Sigmoid colon (tissue), 6 donors: ENCODE measurements at regions not wholly inside any gene's neighbourhood (a gene's known extent, or its start where the extent isn't known, plus 50 kb on each side); places are given as distances from the start of the nearest gene placed in this dataset.
"Not testable (repeated sequence)": the region's sequence is repeated elsewhere in the genome, so short reads cannot be mapped to it uniquely, and the experiment has no call there.

Experiments used
- DNase-seq: peaks from one replicate; pipeline ENCODE4 v3.0.0-alpha.2; 2019
- H3K27ac ChIP-seq, 4 donors: fragments of 200-600 bp; sonication (generic); one replicate each; pipeline ENCODE4 v1.5.1; 2016 to 2019; ENCODE audit warnings: mild to moderate bottlenecking in 1 of 4
- H3K27me3 ChIP-seq, 3 donors: fragments of 200-600 bp; sonication (generic); one replicate each; pipeline ENCODE4 v1.5.1; 2019; ENCODE audit warnings: mild to moderate bottlenecking in 1 of 3
- H3K36me3 ChIP-seq, 4 donors: fragments of 200-600 bp; sonication (generic); one replicate each; pipeline ENCODE4 v1.5.1; 2016 to 2019
- H3K4me1 ChIP-seq, 4 donors: fragments of 200-600 bp; sonication (generic); one replicate each; pipeline ENCODE4 v1.5.1; 2017 to 2019
- H3K4me3 ChIP-seq, 4 donors: fragments of 200-600 bp; sonication (generic); one replicate each; pipeline ENCODE4 v1.5.1; 2017 to 2019; ENCODE audit warnings: mild to moderate bottlenecking in 2 of 4, moderate library complexity in 1 of 4
- H3K9me3 ChIP-seq, 4 donors: fragments of 200-600 bp in 3 of 4; sonication (generic) in 3 of 4; one replicate each; pipeline versions ENCODE4 v1.5.1 to v1.6.1; 2013 to 2019
- EP300 ChIP-seq, 4 donors: sonication (generic); formaldehyde crosslinking; IDR thresholded peaks; one replicate each; pipeline ENCODE4 v1.6.1; 2017; ENCODE audit warnings: antibody characterized with exemption in 4 of 4
- POLR2A ChIP-seq, 2 donors: fragments of 450-650 bp; IDR thresholded peaks; one replicate each; pipeline ENCODE4 v1.6.1; 2016; ENCODE audit warnings: antibody characterized with exemption in 2 of 2, mild to moderate bottlenecking in 2 of 2, moderate library complexity in 2 of 2
- POLR2AphosphoS5 ChIP-seq, 4 donors: sonication (generic); formaldehyde crosslinking; IDR thresholded peaks; one replicate each; pipeline ENCODE4 v1.6.1; 2017; ENCODE audit warnings: antibody characterized with exemption in 4 of 4
- WGBS, 2 donors: extraction: QIAGEN DNeasy Blood & Tissue Kit; methylation state at CpG; one replicate each; pipeline ENCODE4 v1.1.7; 2013; 5-methylcytosine and 5-hydroxymethylcytosine counted together
- intact Hi-C: fragments of 100-400 bp; cut with DNase I; formaldehyde crosslinking; loops from one replicate; pipeline ENCODE4 v1.15.1; 2023
- TF ChIP-seq, protein P1 (sequence below), 4 experiments: fragments of 450-650 bp in 3 of 4; fragments of 200-600 bp in 1 of 4; IDR thresholded peaks; one replicate each; pipeline ENCODE4 v1.5.1; 2016 to 2019; ENCODE audit warnings: antibody characterized with exemption in 4 of 4, mild to moderate bottlenecking in 3 of 4, moderate library complexity in 2 of 4
- donor health status: healthy with polysubstance abuse.
- donor health status: healthy.

DNA sequence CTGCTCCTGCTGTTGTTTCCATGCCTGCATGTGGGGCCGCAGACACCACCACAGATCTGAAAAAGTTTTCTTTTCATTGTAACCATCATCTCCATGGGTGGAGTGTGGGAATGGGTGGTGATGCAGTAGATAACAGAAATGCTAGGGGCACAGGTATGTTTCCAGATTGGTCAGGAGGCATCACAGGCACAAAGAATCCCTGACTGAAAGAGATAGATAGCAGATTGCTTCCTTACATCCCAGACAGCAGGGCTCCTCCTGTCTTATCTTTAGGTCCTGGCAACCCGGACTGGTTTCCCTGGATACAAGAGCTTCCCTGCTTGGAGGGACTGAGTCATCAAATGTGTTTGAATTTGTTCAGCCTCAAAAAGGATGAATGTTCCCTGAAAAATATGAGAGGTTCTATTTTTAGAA, 1937.6 kb downstream of the PCDH9 start:
- Histone ChIP-seq H3K9me3 (no peaks in the 10 kb centered on the region), H3K4me3 (no peak overlapping the region), H3K27ac (no peak overlapping the region), H3K4me1 (no peaks in the 10 kb centered on the region), H3K36me3 (no peaks in the 10 kb centered on the region), H3K27me3 (no peaks in the 10 kb centered on the region)
- intact Hi-C loops, result no loop called here
- 54 to 67% methylated on average over 2 of the region's 2 CpGs for WGBS, 2 donors
- no peak for DNase-seq
- TF ChIP-seq, protein P1, sequence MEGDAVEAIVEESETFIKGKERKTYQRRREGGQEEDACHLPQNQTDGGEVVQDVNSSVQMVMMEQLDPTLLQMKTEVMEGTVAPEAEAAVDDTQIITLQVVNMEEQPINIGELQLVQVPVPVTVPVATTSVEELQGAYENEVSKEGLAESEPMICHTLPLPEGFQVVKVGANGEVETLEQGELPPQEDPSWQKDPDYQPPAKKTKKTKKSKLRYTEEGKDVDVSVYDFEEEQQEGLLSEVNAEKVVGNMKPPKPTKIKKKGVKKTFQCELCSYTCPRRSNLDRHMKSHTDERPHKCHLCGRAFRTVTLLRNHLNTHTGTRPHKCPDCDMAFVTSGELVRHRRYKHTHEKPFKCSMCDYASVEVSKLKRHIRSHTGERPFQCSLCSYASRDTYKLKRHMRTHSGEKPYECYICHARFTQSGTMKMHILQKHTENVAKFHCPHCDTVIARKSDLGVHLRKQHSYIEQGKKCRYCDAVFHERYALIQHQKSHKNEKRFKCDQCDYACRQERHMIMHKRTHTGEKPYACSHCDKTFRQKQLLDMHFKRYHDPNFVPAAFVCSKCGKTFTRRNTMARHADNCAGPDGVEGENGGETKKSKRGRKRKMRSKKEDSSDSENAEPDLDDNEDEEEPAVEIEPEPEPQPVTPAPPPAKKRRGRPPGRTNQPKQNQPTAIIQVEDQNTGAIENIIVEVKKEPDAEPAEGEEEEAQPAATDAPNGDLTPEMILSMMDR (IDR thresholded peaks at IDR 0.05), result no peak
- TF ChIP-seq POLR2AphosphoS5 (IDR thresholded peaks at IDR 0.05) (no peak), POLR2A (IDR thresholded peaks at IDR 0.05) (no peak), EP300 (IDR thresholded peaks at IDR 0.05) (no peak)

- Histone ChIP-seq H3K27me3 (no peaks in the 10 kb centered on the region), H3K4me1 (no peaks in the 10 kb centered on the region), H3K27ac (no peak overlapping the region), H3K9me3 (no peaks in the 10 kb centered on the region), H3K36me3 (no peaks in the 10 kb centered on the region), H3K4me3 (no peak overlapping the region)
- no peak for DNase-seq
- intact Hi-C loops, result no loop called here
- TF ChIP-seq POLR2AphosphoS5 (IDR thresholded peaks at IDR 0.05), result no peak
- TF ChIP-seq, protein P1 (IDR thresholded peaks at IDR 0.05), result no peak
- TF ChIP-seq POLR2A (IDR thresholded peaks at IDR 0.05), result no peak
- TF ChIP-seq EP300 (IDR thresholded peaks at IDR 0.05), result no peak
- 64 to 67% methylated on average over 1 of the region's 1 CpG for WGBS, 2 donors
Measured at GRCh38 chr13:65287405-65287804, 1942.7 kb downstream of the PCDH9 start.

GRCh38 chr13:65275838-65276630, 1954.1 kb downstream of the PCDH9 start:
- H3K36me3 ChIP-seq, result no peaks in the 10 kb centered on the region
- intact Hi-C loops, result no loop called here
- H3K9me3 ChIP-seq, result peaks cover 0 to 6% (median 2%) of the 10 kb centered on the region in 4 donors
- no peak overlapping the region for H3K4me3 ChIP-seq
- TF ChIP-seq POLR2AphosphoS5 (IDR thresholded peaks at IDR 0.05) (no peak), POLR2A (IDR thresholded peaks at IDR 0.05) (no peak), EP300 (IDR thresholded peaks at IDR 0.05) (no peak)
- TF ChIP-seq, protein P1 (IDR thresholded peaks at IDR 0.05), result no peak
- no peaks in the 10 kb centered on the region for H3K4me1 ChIP-seq
- no peak overlapping the region for H3K27ac ChIP-seq
- H3K27me3 ChIP-seq, result no peaks in the 10 kb centered on the region
- WGBS, 2 donors, result 68 to 78% methylated on average over 5 of the region's 5 CpGs
- DNase-seq, result no peak

DNA sequence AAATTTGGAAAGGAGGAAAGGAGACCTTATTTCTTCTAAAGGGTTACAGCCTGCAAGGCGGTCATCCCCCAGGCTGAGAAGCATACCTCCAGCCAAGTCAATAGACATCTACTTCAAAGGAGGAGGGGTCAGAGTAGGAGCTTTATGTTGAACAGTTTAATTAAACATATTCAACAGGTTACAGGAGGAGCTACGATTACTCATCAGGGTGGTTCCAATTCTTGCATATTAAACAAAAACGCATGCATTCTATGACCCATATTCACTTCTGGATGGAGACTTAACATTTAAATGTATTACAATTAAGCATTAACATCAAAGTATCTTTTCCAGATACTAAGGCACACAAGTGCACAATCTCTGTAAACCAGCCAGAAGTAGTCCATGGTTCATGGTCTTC, 1955.0 kb downstream of the PCDH9 start:
- WGBS, 2 donors, result 90 to 94% methylated on average over 3 of the region's 3 CpGs
- intact Hi-C loops, result no loop called here
- Histone ChIP-seq H3K4me1 (no peaks in the 10 kb centered on the region), H3K9me3 (peaks cover 0 to 6% (median 2%) of the 10 kb centered on the region in 4 donors), H3K27ac (no peak overlapping the region), H3K27me3 (no peaks in the 10 kb centered on the region), H3K36me3 (no peaks in the 10 kb centered on the region), H3K4me3 (no peak overlapping the region)
- no peak for DNase-seq
- TF ChIP-seq, protein P1 (IDR thresholded peaks at IDR 0.05), result no peak
- TF ChIP-seq EP300 (IDR thresholded peaks at IDR 0.05) (no peak), POLR2AphosphoS5 (IDR thresholded peaks at IDR 0.05) (no peak), POLR2A (IDR thresholded peaks at IDR 0.05) (no peak)

DNA sequence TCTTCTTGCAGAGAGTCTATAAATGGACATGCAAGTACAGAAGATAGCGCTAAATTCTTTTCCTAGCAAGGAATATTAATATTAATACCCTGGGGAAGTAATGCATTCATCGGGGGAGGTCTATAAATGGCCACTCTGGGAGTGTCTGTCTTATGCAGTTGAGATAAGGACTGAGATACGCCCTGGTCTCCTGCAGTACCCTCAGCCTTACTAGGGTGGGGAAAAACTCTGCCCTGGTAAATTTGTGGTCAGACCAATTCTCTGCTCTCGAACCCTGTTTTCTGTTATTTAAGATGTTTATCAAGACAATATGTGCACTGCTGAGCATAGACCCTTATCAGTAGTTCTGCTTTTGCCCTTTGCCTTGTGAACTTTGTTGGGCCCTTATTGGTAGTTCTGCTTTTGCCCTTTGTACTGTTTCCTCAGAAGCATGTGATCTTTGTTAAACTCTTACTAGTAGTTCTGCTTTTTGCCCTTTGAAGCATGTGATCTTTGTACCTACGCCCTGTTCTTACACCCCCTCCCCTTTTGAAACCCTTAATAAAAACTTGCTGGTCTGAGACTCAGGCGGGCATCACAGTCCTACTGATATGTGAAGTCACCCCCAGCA, 1956.2 kb downstream of the PCDH9 start:
- 75 to 86% methylated on average over 6 of the region's 6 CpGs for WGBS, 2 donors
- H3K27ac ChIP-seq, H3K36me3 ChIP-seq, H3K4me1 ChIP-seq, DNase-seq, intact Hi-C loops, H3K9me3 ChIP-seq, H3K4me3 ChIP-seq, H3K27me3 ChIP-seq: not testable (repeated sequence)
